ENCODE measurements at regions not wholly inside any gene's neighbourhood (a gene's known extent, or its start where the extent isn't known, plus 50 kb on each side); places are given as distances from the start of the nearest gene placed in this dataset.
A peak's percentile ranks its signal among the peaks of the same experiment; 100 is the strongest.

DNA sequence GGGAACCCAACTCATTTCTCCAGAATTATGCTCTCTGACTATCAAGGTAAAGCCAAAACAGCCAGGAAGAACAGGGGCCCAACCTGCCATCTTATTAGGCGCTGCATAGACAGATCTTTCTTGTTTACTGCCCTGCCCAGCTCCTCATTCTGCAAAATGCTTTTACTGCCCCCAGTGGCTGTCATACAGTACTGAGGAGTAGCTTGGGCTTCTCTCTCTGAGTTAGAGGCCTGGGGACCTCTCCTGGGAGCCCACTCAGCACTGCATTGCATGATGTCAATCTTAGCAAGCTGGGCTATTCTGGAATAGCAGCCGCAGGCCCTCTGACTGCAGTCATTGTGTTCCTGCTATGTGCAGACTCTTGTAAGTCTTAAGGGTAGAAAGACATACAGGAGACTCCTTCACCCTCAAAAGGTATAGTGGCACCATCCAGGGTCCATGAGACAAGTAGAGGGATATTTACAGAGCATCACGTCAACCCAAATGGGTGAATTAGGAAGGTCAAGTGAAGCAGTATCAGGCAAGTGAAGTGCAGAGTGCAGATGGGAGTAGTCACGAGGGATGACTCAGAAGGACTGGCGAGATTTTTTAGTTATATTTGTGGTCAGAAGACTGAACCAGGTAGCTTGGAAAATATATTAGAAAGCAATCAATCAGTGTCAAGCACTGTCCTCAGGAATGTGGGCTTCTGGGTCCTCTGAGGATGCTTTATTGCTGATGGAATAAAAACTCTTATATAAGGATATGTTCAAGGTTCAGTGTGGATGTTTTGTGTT lies 294.1 kb upstream of the SFRP2 start:
- no peaks in the 10 kb centered on the region for H3K4me1 ChIP-seq (ENCODE audit: control insufficient read depth, insufficient read depth, low read length)
- 79% methylated on average over 5 of the region's 5 CpGs for WGBS (ENCODE audit: insufficient coverage)
- no peak overlapping the region for H3K27ac ChIP-seq (ENCODE audit: low read length)
- Mint-ChIP-seq H3K27ac (no peak overlapping the region), H3K9me3 (peaks cover 2 to 3% of the 10 kb centered on the region in 2 donors), H3K4me1 (no peaks in the 10 kb centered on the region), H3K4me3 (no peak overlapping the region), H3K27me3 (ENCODE audit: low read depth in 2 of 2) (peaks cover 0 to 3% of the 10 kb centered on the region in 2 donors), H3K36me3 (no peaks in the 10 kb centered on the region)
- intact Hi-C loops (cut with micrococcal nuclease) = no loop called here
- no peaks in the 10 kb centered on the region for H3K27me3 ChIP-seq (ENCODE audit: control insufficient read depth, insufficient read depth, low read length)
- DNase-seq = peak in 1 of 2 donors; percentile 6
- TF ChIP-seq, protein P1, sequence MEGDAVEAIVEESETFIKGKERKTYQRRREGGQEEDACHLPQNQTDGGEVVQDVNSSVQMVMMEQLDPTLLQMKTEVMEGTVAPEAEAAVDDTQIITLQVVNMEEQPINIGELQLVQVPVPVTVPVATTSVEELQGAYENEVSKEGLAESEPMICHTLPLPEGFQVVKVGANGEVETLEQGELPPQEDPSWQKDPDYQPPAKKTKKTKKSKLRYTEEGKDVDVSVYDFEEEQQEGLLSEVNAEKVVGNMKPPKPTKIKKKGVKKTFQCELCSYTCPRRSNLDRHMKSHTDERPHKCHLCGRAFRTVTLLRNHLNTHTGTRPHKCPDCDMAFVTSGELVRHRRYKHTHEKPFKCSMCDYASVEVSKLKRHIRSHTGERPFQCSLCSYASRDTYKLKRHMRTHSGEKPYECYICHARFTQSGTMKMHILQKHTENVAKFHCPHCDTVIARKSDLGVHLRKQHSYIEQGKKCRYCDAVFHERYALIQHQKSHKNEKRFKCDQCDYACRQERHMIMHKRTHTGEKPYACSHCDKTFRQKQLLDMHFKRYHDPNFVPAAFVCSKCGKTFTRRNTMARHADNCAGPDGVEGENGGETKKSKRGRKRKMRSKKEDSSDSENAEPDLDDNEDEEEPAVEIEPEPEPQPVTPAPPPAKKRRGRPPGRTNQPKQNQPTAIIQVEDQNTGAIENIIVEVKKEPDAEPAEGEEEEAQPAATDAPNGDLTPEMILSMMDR (IDR thresholded peaks at IDR 0.05) = no peak
- no peak overlapping the region for H3K4me3 ChIP-seq (ENCODE audit: low read length)
- no peaks in the 10 kb centered on the region for H3K36me3 ChIP-seq (ENCODE audit: control insufficient read depth, insufficient read depth, low read length)
- ATAC-seq = no peak
- no peaks in the 10 kb centered on the region for H3K9me3 ChIP-seq (ENCODE audit: control insufficient read depth, insufficient read depth, low read length)

DNA sequence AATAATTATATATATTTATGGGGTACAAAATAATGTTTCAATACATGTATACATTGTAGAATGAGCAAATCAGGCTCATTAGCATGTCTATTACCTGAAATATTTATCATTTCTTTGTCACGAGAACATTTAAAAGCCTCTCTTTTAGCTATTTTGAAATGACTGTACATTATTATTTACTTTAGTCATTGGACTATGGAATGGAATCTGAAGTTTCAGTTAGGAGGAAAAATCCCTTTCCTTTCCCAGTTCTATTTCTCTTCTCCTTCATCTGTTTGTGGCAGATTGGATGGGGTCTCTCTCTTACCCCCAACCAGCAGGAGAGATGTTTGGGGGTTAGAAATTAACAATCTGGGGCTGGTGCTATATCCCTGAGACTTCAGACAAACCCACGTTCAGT lies 292.5 kb upstream of the SFRP2 start:
- no peak overlapping the region for H3K27ac ChIP-seq (ENCODE audit: low read length)
- Mint-ChIP-seq H3K27ac (no peak overlapping the region), H3K4me1 (no peaks in the 10 kb centered on the region), H3K27me3 (ENCODE audit: low read depth in 2 of 2) (peaks cover 0 to 3% of the 10 kb centered on the region in 2 donors), H3K4me3 (no peak overlapping the region), H3K9me3 (peaks cover 2 to 3% of the 10 kb centered on the region in 2 donors), H3K36me3 (no peaks in the 10 kb centered on the region)
- intact Hi-C loops (cut with micrococcal nuclease) = no loop called here
- H3K4me1 ChIP-seq (ENCODE audit: control insufficient read depth, insufficient read depth, low read length) = no peaks in the 10 kb centered on the region
- DNase-seq = no peak
- WGBS (ENCODE audit: insufficient coverage) = no CpG with 5 or more reads among the region's 2 CpGs
- no peak for ATAC-seq
- H3K4me3 ChIP-seq (ENCODE audit: low read length) = no peak overlapping the region
- no peaks in the 10 kb centered on the region for H3K9me3 ChIP-seq (ENCODE audit: control insufficient read depth, insufficient read depth, low read length)
- H3K36me3 ChIP-seq (ENCODE audit: control insufficient read depth, insufficient read depth, low read length) = no peaks in the 10 kb centered on the region
- TF ChIP-seq, protein P1 (IDR thresholded peaks at IDR 0.05) = no peak
- H3K27me3 ChIP-seq (ENCODE audit: control insufficient read depth, insufficient read depth, low read length) = no peaks in the 10 kb centered on the region

DNA sequence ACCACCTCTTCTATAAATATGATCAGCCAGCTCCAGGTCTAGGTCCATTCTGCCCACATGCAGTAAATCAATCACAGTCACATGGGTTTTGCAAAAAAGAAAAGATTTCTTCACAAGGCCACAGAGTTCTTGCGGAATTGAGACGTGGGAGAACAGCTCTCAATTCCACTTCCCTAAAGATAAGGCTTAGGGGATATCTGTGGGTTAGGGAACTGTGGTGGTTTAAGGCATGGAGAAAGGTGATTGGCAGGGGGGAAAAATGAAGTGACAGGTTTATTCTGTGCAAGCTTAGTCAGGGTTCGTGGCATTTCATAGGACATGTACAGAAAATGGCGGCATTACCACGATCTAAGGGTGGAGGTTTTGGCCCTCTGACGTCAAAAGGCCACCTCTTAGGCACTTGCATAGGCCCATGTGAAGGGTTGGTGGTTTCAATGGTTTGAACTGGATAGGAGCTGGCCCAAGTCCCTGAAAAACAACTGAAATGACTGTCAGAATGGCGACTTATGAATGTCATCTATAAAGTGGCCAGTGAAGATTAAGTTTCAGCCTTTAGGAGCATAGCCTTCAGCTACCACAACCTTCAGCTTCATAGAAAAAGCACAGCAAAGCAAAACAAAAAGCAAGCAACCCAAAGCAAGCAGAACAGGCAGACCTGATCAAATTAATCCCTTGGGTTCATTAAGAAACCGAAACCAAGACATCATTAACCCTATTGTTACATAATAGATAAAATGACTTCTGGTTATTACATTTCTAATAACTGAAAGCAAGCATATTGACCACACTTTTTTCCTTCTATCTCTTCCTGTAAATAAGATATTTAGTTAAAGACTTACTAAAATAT lies 289.8 kb upstream of the SFRP2 start:
- intact Hi-C loops (cut with micrococcal nuclease) = no loop called here

More for the DNA sequence above, 289.8 kb upstream of the SFRP2 start:
- H3K36me3 ChIP-seq (ENCODE audit: control insufficient read depth, insufficient read depth, low read length) = no peaks in the 10 kb centered on the region
- no peaks in the 10 kb centered on the region for H3K36me3 Mint-ChIP-seq
- TF ChIP-seq, protein P1 (IDR thresholded peaks at IDR 0.05) = no peak
- ATAC-seq (no peak), DNase-seq (no peak)
- no peaks in the 10 kb centered on the region for H3K9me3 ChIP-seq (ENCODE audit: control insufficient read depth, insufficient read depth, low read length)
- H3K4me3 Mint-ChIP-seq = no peak overlapping the region
- 55% methylated on average over 7 of the region's 8 CpGs for WGBS (ENCODE audit: insufficient coverage)
- no peaks in the 10 kb centered on the region for H3K27me3 ChIP-seq (ENCODE audit: control insufficient read depth, insufficient read depth, low read length)
- H3K4me1 Mint-ChIP-seq = no peaks in the 10 kb centered on the region
- H3K4me1 ChIP-seq (ENCODE audit: control insufficient read depth, insufficient read depth, low read length) = no peaks in the 10 kb centered on the region
- peaks cover 3 to 4% of the 10 kb centered on the region in 2 donors for H3K9me3 Mint-ChIP-seq
- no peak overlapping the region for H3K27ac ChIP-seq (ENCODE audit: low read length)
- no peak overlapping the region for H3K27ac Mint-ChIP-seq
- no peak overlapping the region for H3K4me3 ChIP-seq (ENCODE audit: low read length)
- H3K27me3 Mint-ChIP-seq (ENCODE audit: low read depth in 2 of 2) = peaks cover 0 to 3% of the 10 kb centered on the region in 2 donors

All from natural killer cell (primary cell).